ENCODE measurements at regions not wholly inside any gene's neighbourhood (a gene's known extent, or its start where the extent isn't known, plus 50 kb on each side); places are given as distances from the start of the nearest gene placed in this dataset.

Small RNA genes lying in the stretch of these regions (small RNA-seq; reads per million reads assigned to genes)
- gene AL121956.5 (0 reads per million in 3 donors), gene GNG5P1 (0 reads per million in 3 donors)
